GM23338 (cell line): ENCODE measurements at regions not wholly inside any gene's neighbourhood (a gene's known extent, or its start where the extent isn't known, plus 50 kb on each side); places are given as distances from the start of the nearest gene placed in this dataset.

Experiments used
- ATAC-seq: fragments of 200-7000 bp; cut with Tn5 transposase; 3 replicates; pipeline ENCODE4 v1.9.1; 2020
- DNase-seq: peaks from one replicate; pipeline ENCODE4 v3.0.0-alpha.2; 2015; ENCODE audit warnings: low spot score
- H2AFZ ChIP-seq: fragments of 200-600 bp; sonication (generic); 2 replicates; pipeline ENCODE4 v1.8.0; 2016; ENCODE audit warnings: antibody characterized with exemption, mild to moderate bottlenecking, moderate library complexity
- H3F3A ChIP-seq: fragments of 200-600 bp; sonication (generic); replicated peaks from 2 replicates; pipeline ENCODE4 v1.8.0; 2017; ENCODE audit warnings: antibody characterized with exemption, mixed run types, low read depth
- H3K27ac ChIP-seq: fragments of 200-600 bp; sonication (generic); 2 replicates; pipeline ENCODE4 v1.6.1; 2016; ENCODE audit warnings: low read depth
- H3K27me3 ChIP-seq: fragments of 200-600 bp; sonication (generic); 2 replicates; pipeline ENCODE4 v1.8.0; 2016; ENCODE audit warnings: mild to moderate bottlenecking, mixed run types, moderate library complexity; ENCODE audit not compliant: insufficient read depth
- H3K36me3 ChIP-seq: fragments of 200-600 bp; sonication (generic); 2 replicates; pipeline ENCODE4 v1.8.0; 2016; ENCODE audit warnings: mild to moderate bottlenecking; ENCODE audit not compliant: insufficient read depth
- H3K4me1 ChIP-seq: fragments of 200-600 bp; sonication (generic); 2 replicates; pipeline ENCODE4 v1.8.0; 2016; ENCODE audit warnings: mild to moderate bottlenecking, moderate library complexity; ENCODE audit not compliant: insufficient read depth
- H3K4me2 ChIP-seq: fragments of 200-600 bp; sonication (generic); 2 replicates; pipeline ENCODE4 v1.7.1; 2017; ENCODE audit warnings: mixed run types
- H3K4me3 ChIP-seq: fragments of 200-600 bp; sonication (generic); 2 replicates; pipeline ENCODE4 v1.6.1; 2016; ENCODE audit warnings: mixed run types
- H3K79me2 ChIP-seq: fragments of 200-600 bp; sonication (generic); replicated peaks from 2 replicates; pipeline ENCODE4 v1.8.0; 2017; ENCODE audit warnings: mild to moderate bottlenecking; ENCODE audit not compliant: insufficient read depth
- H3K9me2 ChIP-seq: fragments of 200-600 bp; sonication (generic); 2 replicates; pipeline ENCODE4 v1.8.0; 2017; ENCODE audit not compliant: insufficient read depth
- H4K20me1 ChIP-seq: fragments of 200-600 bp; sonication (generic); replicated peaks from 2 replicates; pipeline ENCODE4 v1.8.0; 2017; ENCODE audit warnings: mild to moderate bottlenecking; ENCODE audit not compliant: insufficient read depth
- H3K27ac Mint-ChIP-seq: 2 replicates; pipeline ENCODE4 v1.8.0; 2020; ENCODE audit warnings: inconsistent platforms, mild to moderate bottlenecking, moderate library complexity, mixed read lengths
- H3K27me3 Mint-ChIP-seq: 3 replicates; pipeline ENCODE4 v1.8.0; 2022; ENCODE audit warnings: low read depth, mild to moderate bottlenecking, moderate library complexity, mixed read lengths, inconsistent platforms; ENCODE audit not compliant: insufficient read depth, poor library complexity
- H3K36me3 Mint-ChIP-seq: 3 replicates; pipeline ENCODE4 v1.8.0; 2021; ENCODE audit warnings: low read depth, mild to moderate bottlenecking, inconsistent platforms, moderate library complexity, mixed read lengths
- H3K4me1 Mint-ChIP-seq: 3 replicates; pipeline ENCODE4 v1.8.0; 2020; ENCODE audit warnings: mild to moderate bottlenecking, inconsistent platforms, mixed read lengths
- H3K4me3 Mint-ChIP-seq: 3 replicates; pipeline ENCODE4 v1.8.0; 2021; ENCODE audit warnings: moderate library complexity, mild to moderate bottlenecking, inconsistent platforms, mixed read lengths
- H3K9me3 Mint-ChIP-seq: 3 replicates; pipeline ENCODE4 v1.8.0; 2020; ENCODE audit warnings: moderate library complexity, mild to moderate bottlenecking, inconsistent platforms, mixed read lengths
- CREB1 ChIP-seq: fragments of 250-450 bp; sonication (Bioruptor Pico); IDR thresholded peaks from 2 replicates; pipeline ENCODE4 v1.5.0; 2020; ENCODE audit warnings: low read depth, mild to moderate bottlenecking, moderate library complexity
- CTCF ChIP-seq, 2 experiments: fragments of 200-600 bp in 1 of 2; sonication (generic) in 1 of 2; conservative IDR thresholded peaks; 2 replicates each; pipeline versions ENCODE4 v1.5.1 to v1.6.1; 2016 to 2017; ENCODE audit warnings: antibody characterized with exemption in 2 of 2, low read depth in 2 of 2, mild to moderate bottlenecking in 2 of 2, moderate library complexity in 1 of 2
- ETS1 ChIP-seq: IDR thresholded peaks from 2 replicates; pipeline ENCODE4 v1.6.1; 2016; ENCODE audit warnings: antibody characterized with exemption
- EZH2 ChIP-seq: fragments of 200-600 bp; sonication (generic); IDR thresholded peaks from one replicate; pipeline ENCODE4 v1.8.0; 2017; ENCODE audit warnings: antibody characterized with exemption, mild to moderate bottlenecking, low read depth; ENCODE audit not compliant: unreplicated experiment
- JUNB ChIP-seq: IDR thresholded peaks from one replicate; pipeline ENCODE4 v1.6.1; 2016; ENCODE audit warnings: antibody characterized with exemption; ENCODE audit not compliant: unreplicated experiment
- NANOG ChIP-seq: IDR thresholded peaks from 2 replicates; pipeline ENCODE4 v1.6.1; 2016; ENCODE audit warnings: antibody characterized with exemption, borderline replicate concordance
- POLR2AphosphoS5 ChIP-seq: IDR thresholded peaks from 2 replicates; pipeline ENCODE4 v1.6.1; 2016; ENCODE audit warnings: antibody characterized with exemption, low read depth
- REST ChIP-seq: IDR thresholded peaks from one replicate; pipeline ENCODE4 v1.6.1; 2018; ENCODE audit warnings: antibody characterized with exemption; ENCODE audit not compliant: unreplicated experiment
- STAT1 ChIP-seq: IDR thresholded peaks from one replicate; pipeline ENCODE4 v1.6.1; 2016; ENCODE audit warnings: antibody characterized with exemption; ENCODE audit not compliant: unreplicated experiment
- ZNF114 ChIP-seq: fragments of 250-450 bp; sonication (Bioruptor Pico); IDR thresholded peaks from 2 replicates; pipeline ENCODE4 v1.5.0; 2020; ENCODE audit warnings: mild to moderate bottlenecking, moderate library complexity
- ZNF331 ChIP-seq: fragments of 250-450 bp; sonication (Bioruptor Pico); IDR thresholded peaks from 2 replicates; pipeline ENCODE4 v1.5.0; 2020; ENCODE audit warnings: low read depth, mild to moderate bottlenecking, moderate library complexity
- ZNF462 ChIP-seq: fragments of 250-450 bp; sonication (Bioruptor Pico); IDR thresholded peaks from 2 replicates; pipeline ENCODE4 v1.5.0; 2020; ENCODE audit warnings: mild to moderate bottlenecking, moderate library complexity

GRCh38 chr2:142724186-142724585 is 153.3 kb upstream of the KYNU start (continued):
- TF ChIP-seq CTCF (conservative IDR thresholded peaks at IDR 0.05; ENCODE audit: low read depth in 2 of 2) (no peak), NANOG (no peak), EZH2 (no peak), POLR2AphosphoS5 (no peak), STAT1 (no peak)

- Mint-ChIP-seq H3K4me3 (no peak overlapping the region), H3K27me3 (peaks cover 5% of the 10 kb centered on the region), H3K36me3 (peaks cover 13% of the 10 kb centered on the region), H3K9me3 (peaks cover 17% of the 10 kb centered on the region), H3K4me1 (peaks cover 24% of the 10 kb centered on the region), H3K27ac (no peak overlapping the region)
- Histone ChIP-seq H4K20me1 (no peaks in the 10 kb centered on the region), H3K79me2 (no peaks in the 10 kb centered on the region), H2AFZ (no peak overlapping the region), H3F3A (no peaks in the 10 kb centered on the region), H3K27me3 (no peaks in the 10 kb centered on the region), H3K4me3 (no peak overlapping the region), H3K36me3 (peaks cover 6% of the 10 kb centered on the region), H3K27ac (no peak overlapping the region), H3K4me2 (no peak overlapping the region), H3K9me2 (peaks cover 7% of the 10 kb centered on the region), H3K4me1 (peaks cover 23% of the 10 kb centered on the region)
- no peak for ATAC-seq
- DNase-seq, result no peak
- no peak for TF ChIP-seq ZNF462
- TF ChIP-seq ETS1, result no peak
- no peak for TF ChIP-seq CREB1
- no peak for TF ChIP-seq ZNF114 (CRISPR knock-in tag)
- TF ChIP-seq NANOG, result no peak
- TF ChIP-seq STAT1, result no peak
- no peak for TF ChIP-seq ZNF331 (CRISPR knock-in tag)
- TF ChIP-seq JUNB, result no peak
- no peak for TF ChIP-seq REST
- TF ChIP-seq EZH2, result no peak
These were observed 154.2 kb upstream of the KYNU start for GRCh38 chr2:142723236-142723635.
